ENCODE measurements at regions not wholly inside any gene's neighbourhood (a gene's known extent, or its start where the extent isn't known, plus 50 kb on each side); places are given as distances from the start of the nearest gene placed in this dataset.

DNA sequence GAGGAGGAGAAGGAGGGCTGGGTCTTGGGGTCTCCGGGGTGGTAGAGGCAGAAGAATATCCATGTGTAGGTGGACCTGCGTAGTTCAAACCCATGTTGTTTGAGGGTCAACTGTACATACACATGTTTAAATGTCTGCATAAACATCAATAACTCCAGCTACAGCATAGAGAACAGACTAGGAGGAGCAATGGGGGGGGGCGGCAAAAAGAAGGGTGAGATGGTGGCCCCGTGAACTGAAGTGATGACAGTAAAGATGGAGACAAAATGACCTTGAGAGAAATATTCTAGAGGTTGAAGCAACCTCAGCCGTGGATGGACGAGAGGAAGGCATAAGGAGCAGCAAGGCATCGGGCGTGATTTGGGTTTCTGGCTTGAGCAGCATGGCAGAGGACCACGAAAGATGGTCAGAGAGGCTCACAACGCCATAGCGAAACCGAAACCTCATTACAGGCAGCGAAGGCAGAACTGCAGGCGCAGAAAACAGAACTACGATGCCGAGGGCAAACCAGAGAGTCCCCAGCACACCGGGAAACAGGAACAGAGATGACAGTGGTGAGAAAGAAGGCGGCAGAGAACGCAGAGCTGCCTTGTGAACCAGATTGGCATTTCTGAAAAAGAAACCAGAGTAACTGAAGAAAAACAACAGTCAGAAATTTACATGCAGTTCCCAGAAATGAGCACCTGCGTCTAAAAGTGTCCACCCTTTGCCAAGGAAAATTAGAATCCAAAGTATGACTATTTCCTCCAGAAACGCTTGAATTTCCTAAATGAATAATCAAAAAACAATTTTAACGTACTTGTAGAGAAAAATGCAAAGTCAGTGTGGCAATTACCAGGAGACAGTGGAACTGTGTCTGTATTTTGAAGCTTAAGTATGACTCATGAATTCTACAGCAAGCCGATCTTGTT, 50.3 kb upstream of the ENPP6 start:
- H3K4me2 ChIP-seq (ENCODE audit: low read length) = peak overlapping the region; percentile 79
- no peaks in the 10 kb centered on the region for H3K9me3 ChIP-seq (ENCODE audit: insufficient read depth, low read length)
- peaks cover 12% of the 10 kb centered on the region for H3K79me2 ChIP-seq (ENCODE audit: low read length)
- no peaks in the 10 kb centered on the region for H3K36me3 ChIP-seq (replicated peaks; ENCODE audit: low read depth, low read length)
- H3K9ac ChIP-seq (ENCODE audit: low read length) = peak overlapping the region; percentile 96
- peaks cover 75% of the 10 kb centered on the region for H3K4me1 ChIP-seq (ENCODE audit: low read length)
- peak overlapping the region; percentile 58 for H3K4me3 ChIP-seq (ENCODE audit: low read length)
- no peaks in the 10 kb centered on the region for H3K27me3 ChIP-seq (ENCODE audit: low read depth, low read length)
- TF ChIP-seq EZH2phosphoT487 (IDR thresholded peaks at IDR 0.05; ENCODE audit: low read depth) = no peak
- TF ChIP-seq, protein P1, sequence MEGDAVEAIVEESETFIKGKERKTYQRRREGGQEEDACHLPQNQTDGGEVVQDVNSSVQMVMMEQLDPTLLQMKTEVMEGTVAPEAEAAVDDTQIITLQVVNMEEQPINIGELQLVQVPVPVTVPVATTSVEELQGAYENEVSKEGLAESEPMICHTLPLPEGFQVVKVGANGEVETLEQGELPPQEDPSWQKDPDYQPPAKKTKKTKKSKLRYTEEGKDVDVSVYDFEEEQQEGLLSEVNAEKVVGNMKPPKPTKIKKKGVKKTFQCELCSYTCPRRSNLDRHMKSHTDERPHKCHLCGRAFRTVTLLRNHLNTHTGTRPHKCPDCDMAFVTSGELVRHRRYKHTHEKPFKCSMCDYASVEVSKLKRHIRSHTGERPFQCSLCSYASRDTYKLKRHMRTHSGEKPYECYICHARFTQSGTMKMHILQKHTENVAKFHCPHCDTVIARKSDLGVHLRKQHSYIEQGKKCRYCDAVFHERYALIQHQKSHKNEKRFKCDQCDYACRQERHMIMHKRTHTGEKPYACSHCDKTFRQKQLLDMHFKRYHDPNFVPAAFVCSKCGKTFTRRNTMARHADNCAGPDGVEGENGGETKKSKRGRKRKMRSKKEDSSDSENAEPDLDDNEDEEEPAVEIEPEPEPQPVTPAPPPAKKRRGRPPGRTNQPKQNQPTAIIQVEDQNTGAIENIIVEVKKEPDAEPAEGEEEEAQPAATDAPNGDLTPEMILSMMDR (IDR thresholded peaks at IDR 0.05; ENCODE audit: low read depth, low read length) = no peak
- H3K27ac ChIP-seq (ENCODE audit: low read length) = peak overlapping the region; percentile 100
- no peaks in the 10 kb centered on the region for H4K20me1 ChIP-seq (ENCODE audit: insufficient read depth, low read length)
- no peak overlapping the region for H2AFZ ChIP-seq (ENCODE audit: low read depth, low read length)
